GM10248 (cell line): ENCODE measurements at regions not wholly inside any gene's neighbourhood (a gene's known extent, or its start where the extent isn't known, plus 50 kb on each side); places are given as distances from the start of the nearest gene placed in this dataset.

Source experiments
- CTCF ChIA-PET: fragments of 300-600 bp; sonication (Branson Sonifier 250); formaldehyde crosslinking; extraction: SDS; loops from one replicate; lab custom pipeline; 2021; ENCODE audit warnings: antibody characterized with exemption; lab: Yijun Ruan, JAX
- POLR2A ChIA-PET: fragments of 350-650 bp; sonication (Branson Sonifier 250); formaldehyde crosslinking; extraction: SDS; loops from one replicate; lab custom pipeline; 2020; ENCODE audit warnings: antibody characterized with exemption; lab: Yijun Ruan, JAX
- DNase-seq: peaks from one replicate; pipeline ENCODE4 v3.0.0; 2012; ENCODE audit errors: extremely low spot score
- CTCF ChIP-seq: IDR thresholded peaks from 2 replicates; pipeline ENCODE4 v1.5.1; 2012; ENCODE audit warnings: mild to moderate bottlenecking, low read depth; ENCODE audit errors: extremely low read depth, missing control alignments, control extremely low read depth

DNA sequence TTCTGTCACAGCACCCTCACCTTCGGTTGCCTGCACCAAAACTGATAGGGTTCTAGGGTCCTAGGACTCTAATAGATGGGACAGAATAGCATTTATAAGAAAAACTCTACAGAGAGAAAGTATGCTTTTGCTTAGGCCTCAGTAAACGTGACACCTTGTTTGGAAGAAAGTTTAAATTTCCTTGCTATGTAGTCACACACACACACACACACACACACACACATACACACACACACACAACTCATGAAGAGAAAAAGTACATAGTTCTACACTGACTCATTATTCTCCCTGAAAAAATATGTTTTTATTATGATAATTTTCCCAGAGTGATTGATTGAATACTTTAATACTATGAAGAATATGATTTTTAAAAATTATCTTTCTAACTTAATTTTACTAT lies 220.8 kb upstream of the SNX19 start:
- ChIA-PET CTCF (no interaction called here), POLR2A (no interaction called here)
- TF ChIP-seq CTCF = no peak
- DNase-seq = no peak

GRCh38 chr11:131138731-131139130 lies 222.5 kb upstream of the SNX19 start:
- no peak for TF ChIP-seq CTCF
- no peak for DNase-seq
- ChIA-PET CTCF (interaction anchor here (0.9 to 2.1 kb wide), 2 partner anchors 11 to 13 kb away, joined by 3 to 5 read pairs; no protein-coding TSS in a partner anchor), POLR2A (no interaction called here)

- POLR2A ChIA-PET = no interaction called here
- CTCF ChIA-PET = no interaction called here
- no peak for DNase-seq
- no peak for TF ChIP-seq CTCF
Measured at GRCh38 chr11:131145791-131146190, 224.6 kb upstream of the NTM start.

- POLR2A ChIA-PET = no interaction called here
- CTCF ChIA-PET = no interaction called here
- no peak for TF ChIP-seq CTCF
- no peak for DNase-seq
Measured at GRCh38 chr11:131146827-131147490, 223.5 kb upstream of the NTM start.

DNA sequence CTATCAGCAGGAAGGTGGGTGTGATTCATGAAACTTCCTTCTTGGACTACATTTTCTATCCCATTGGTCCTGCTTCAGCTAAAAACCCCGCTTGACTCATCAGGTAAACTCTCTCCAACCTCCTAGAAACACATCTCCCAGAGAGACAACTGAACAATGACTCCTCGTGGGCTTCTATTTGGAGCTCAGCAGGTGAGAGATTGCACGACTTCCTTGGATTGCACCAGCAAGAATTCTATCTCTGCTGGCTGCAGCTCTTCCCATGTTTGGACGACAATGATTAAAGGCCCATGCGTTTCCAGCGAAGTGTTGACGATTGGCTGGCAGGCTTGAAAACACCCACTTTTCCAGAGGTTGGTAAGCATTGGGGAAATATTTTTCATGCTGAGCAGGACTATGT lies 216.1 kb upstream of the NTM start:
- no peak for TF ChIP-seq CTCF
- POLR2A ChIA-PET = no interaction called here
- CTCF ChIA-PET = interaction anchor here (1.2 to 1.7 kb wide), 3 partner anchors 9 to 30 kb away, joined by 3 to 5 read pairs (median 4); no protein-coding TSS in a partner anchor
- DNase-seq = no peak

DNA sequence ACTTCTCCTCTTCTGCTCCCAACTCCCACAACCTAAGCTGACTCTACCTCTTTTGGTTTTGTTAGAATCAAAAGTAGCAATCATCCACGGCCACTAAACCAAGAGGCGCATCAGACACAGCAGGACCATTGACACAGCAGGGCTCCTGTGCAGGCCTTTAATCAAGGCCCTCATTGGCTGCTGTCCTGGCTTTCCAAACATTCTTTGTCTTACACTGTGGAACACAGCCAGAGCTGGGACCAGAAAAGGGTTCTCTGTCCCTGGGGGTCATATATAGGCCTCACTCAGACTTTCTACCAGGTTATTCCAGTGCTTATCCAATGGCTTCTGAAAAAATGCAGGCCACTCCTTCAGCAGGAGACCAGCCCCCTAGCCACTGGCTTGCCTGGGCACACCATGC lies 212.7 kb upstream of the NTM start:
- ChIA-PET POLR2A (no interaction called here), CTCF (no interaction called here)
- no peak for DNase-seq
- no peak for TF ChIP-seq CTCF
